GM13976 (cell line): ENCODE measurements at regions not wholly inside any gene's neighbourhood (a gene's known extent, or its start where the extent isn't known, plus 50 kb on each side); places are given as distances from the start of the nearest gene placed in this dataset.

Source experiments
- DNase-seq: peaks from one replicate; pipeline ENCODE4 v3.0.0; 2012; ENCODE audit warnings: low spot score
- in situ Hi-C: fragments of 300-500 bp; cut with MboI; formaldehyde crosslinking; loops from one replicate; pipeline ENCODE4 v1.12.0; 2022; ENCODE audit warnings: low sequenced_read_pairs, mixed read lengths, inconsistent platforms; ENCODE audit not compliant: unreplicated experiment
- TF ChIP-seq, protein P1 (sequence below): IDR thresholded peaks from 2 replicates; pipeline ENCODE4 v1.5.1; 2012; ENCODE audit warnings: borderline replicate concordance, mild to moderate bottlenecking; ENCODE audit not compliant: insufficient read depth; ENCODE audit errors: extremely low read depth, missing control alignments, control extremely low read depth

- TF ChIP-seq, protein P1, sequence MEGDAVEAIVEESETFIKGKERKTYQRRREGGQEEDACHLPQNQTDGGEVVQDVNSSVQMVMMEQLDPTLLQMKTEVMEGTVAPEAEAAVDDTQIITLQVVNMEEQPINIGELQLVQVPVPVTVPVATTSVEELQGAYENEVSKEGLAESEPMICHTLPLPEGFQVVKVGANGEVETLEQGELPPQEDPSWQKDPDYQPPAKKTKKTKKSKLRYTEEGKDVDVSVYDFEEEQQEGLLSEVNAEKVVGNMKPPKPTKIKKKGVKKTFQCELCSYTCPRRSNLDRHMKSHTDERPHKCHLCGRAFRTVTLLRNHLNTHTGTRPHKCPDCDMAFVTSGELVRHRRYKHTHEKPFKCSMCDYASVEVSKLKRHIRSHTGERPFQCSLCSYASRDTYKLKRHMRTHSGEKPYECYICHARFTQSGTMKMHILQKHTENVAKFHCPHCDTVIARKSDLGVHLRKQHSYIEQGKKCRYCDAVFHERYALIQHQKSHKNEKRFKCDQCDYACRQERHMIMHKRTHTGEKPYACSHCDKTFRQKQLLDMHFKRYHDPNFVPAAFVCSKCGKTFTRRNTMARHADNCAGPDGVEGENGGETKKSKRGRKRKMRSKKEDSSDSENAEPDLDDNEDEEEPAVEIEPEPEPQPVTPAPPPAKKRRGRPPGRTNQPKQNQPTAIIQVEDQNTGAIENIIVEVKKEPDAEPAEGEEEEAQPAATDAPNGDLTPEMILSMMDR: no peak
- DNase-seq: no peak
- in situ Hi-C loops: loop anchor here (25.0 kb wide), 1 partner anchor 1266 kb away; no protein-coding TSS in a partner anchor
These were observed 1349.0 kb downstream of the BRD1 start for GRCh38 chr22:48478529-48479265.

GRCh38 chr22:48478124-48478523 is 1349.5 kb downstream of the BRD1 start:
- no peak for DNase-seq
- TF ChIP-seq, protein P1: no peak
- in situ Hi-C loops: loop anchor here (25.0 kb wide), 1 partner anchor 1266 kb away; no protein-coding TSS in a partner anchor

- TF ChIP-seq, protein P1: no peak
- in situ Hi-C loops: loop anchor here (25.0 kb wide), 1 partner anchor 1265 kb away; no protein-coding TSS in a partner anchor
- DNase-seq: no peak
These were observed 1350.5 kb downstream of the BRD1 start for GRCh38 chr22:48477031-48477721.

- TF ChIP-seq, protein P1: no peak
- no peak for DNase-seq
- in situ Hi-C loops: loop anchor here (25.0 kb wide), 1 partner anchor 1264 kb away; no protein-coding TSS in a partner anchor
These were observed 1351.1 kb downstream of the BRD1 start for GRCh38 chr22:48476577-48476976.

- TF ChIP-seq, protein P1: no peak
- in situ Hi-C loops: loop anchor here (25.0 kb wide), 1 partner anchor 1264 kb away; no protein-coding TSS in a partner anchor
- no peak for DNase-seq
These were observed 1351.9 kb downstream of the BRD1 start for GRCh38 chr22:48475661-48476345.

GRCh38 chr22:48474881-48475280 is 1352.8 kb downstream of the BRD1 start:
- no peak for DNase-seq
- TF ChIP-seq, protein P1: no peak
- in situ Hi-C loops: loop anchor here (25.0 kb wide), 1 partner anchor 1263 kb away; no protein-coding TSS in a partner anchor
